ENCODE measurements at regions not wholly inside any gene's neighbourhood (a gene's known extent, or its start where the extent isn't known, plus 50 kb on each side); places are given as distances from the start of the nearest gene placed in this dataset.

DNA sequence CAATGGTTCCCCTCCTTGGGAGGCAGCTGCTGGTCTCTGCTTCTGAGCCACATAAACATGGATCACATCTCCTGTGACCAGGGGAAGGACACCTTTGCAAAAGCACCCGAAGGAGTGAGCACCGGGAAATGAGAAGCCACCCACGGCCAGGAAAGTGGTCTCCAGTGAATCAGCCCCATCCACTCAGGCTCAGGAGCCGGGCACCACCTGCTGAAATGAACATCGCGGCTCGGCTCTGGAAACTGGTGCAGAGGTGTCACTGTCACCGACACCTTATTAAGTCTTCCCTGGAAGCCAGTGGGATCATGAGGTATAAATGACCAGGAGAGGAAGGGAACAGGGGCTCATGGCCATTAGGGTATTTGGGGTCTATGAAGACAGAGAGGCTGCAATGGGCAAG is 207.2 kb upstream of the C1orf174 start:
- TF ChIP-seq, protein P1, sequence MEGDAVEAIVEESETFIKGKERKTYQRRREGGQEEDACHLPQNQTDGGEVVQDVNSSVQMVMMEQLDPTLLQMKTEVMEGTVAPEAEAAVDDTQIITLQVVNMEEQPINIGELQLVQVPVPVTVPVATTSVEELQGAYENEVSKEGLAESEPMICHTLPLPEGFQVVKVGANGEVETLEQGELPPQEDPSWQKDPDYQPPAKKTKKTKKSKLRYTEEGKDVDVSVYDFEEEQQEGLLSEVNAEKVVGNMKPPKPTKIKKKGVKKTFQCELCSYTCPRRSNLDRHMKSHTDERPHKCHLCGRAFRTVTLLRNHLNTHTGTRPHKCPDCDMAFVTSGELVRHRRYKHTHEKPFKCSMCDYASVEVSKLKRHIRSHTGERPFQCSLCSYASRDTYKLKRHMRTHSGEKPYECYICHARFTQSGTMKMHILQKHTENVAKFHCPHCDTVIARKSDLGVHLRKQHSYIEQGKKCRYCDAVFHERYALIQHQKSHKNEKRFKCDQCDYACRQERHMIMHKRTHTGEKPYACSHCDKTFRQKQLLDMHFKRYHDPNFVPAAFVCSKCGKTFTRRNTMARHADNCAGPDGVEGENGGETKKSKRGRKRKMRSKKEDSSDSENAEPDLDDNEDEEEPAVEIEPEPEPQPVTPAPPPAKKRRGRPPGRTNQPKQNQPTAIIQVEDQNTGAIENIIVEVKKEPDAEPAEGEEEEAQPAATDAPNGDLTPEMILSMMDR (IDR thresholded peaks at IDR 0.05; ENCODE audit: borderline replicate concordance, extremely low read depth, low read length, poor library complexity, severe bottlenecking), result no peak
- no peak for TF ChIP-seq EZH2 (IDR thresholded peaks at IDR 0.05; ENCODE audit: borderline replicate concordance, low read depth, low read length, severe bottlenecking)

All from DND-41 (cell line).